ENCODE measurements at regions not wholly inside any gene's neighbourhood (a gene's known extent, or its start where the extent isn't known, plus 50 kb on each side); places are given as distances from the start of the nearest gene placed in this dataset.

DNA sequence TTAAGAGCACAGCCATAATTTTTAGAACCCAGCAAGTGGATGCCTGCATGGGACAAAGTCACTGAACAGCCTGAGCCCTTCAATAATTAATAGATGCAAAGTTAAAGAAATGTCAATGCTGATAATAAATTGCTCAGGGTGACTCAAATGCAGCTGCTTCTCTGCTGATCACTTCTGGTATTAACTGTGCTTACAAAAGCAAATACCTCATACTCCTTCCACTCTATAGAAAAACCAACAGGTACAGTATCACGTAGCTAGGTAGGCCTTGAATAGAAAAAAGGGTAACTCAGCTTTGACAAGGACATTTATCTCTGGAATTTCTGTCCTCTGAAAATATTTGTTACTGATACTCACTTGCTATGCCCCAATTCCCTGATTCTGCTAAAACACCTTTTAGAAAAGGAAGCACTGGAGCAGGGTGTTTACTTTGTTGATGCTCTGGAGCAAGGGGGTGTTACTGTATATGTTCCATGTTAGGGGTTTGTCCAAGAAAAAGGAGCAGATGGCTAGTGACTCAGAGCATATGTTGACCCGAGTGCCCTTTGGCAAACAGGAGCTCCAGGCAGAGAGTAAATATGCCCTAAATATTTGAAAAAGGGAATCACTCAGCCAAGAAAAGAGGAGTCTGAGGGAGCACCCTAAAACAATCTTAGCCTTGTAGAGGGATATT lies 59.1 kb upstream of the RTN4 start (continued):
- TF ChIP-seq CCAR2 (optimal IDR thresholded peaks at IDR 0.05; ENCODE audit: low read depth, low read length) (peak; percentile 48), RFX3 (CRISPR knock-in tag; IDR thresholded peaks at IDR 0.05) (no peak), SP4 (CRISPR knock-in tag; IDR thresholded peaks at IDR 0.05) (no peak), SUZ12 (IDR thresholded peaks at IDR 0.05; ENCODE audit: low read depth, low read length) (no peak), RXRA (CRISPR knock-in tag; IDR thresholded peaks at IDR 0.05) (peak; percentile 18; the same call in 1 of the 2 replicates), ZNF839 (CRISPR knock-in tag; IDR thresholded peaks at IDR 0.05; ENCODE audit: borderline replicate concordance) (no peak), ZNF224 (CRISPR knock-in tag; IDR thresholded peaks at IDR 0.05) (no peak), CBX2 (IDR thresholded peaks at IDR 0.05; ENCODE audit: low read depth, low read length) (no peak), CBX2 (CRISPR knock-in tag; IDR thresholded peaks at IDR 0.05; ENCODE audit: low read depth) (no peak), SNAPC2 (CRISPR knock-in tag; IDR thresholded peaks at IDR 0.05) (no peak), RBM39 (IDR thresholded peaks at IDR 0.05; ENCODE audit: low read depth, low read length, poor library complexity, severe bottlenecking) (no peak), NFRKB (IDR thresholded peaks at IDR 0.05) (no peak), ZNF253 (CRISPR knock-in tag; IDR thresholded peaks at IDR 0.05; ENCODE audit: borderline replicate concordance) (no peak), ZNF225 (CRISPR knock-in tag; IDR thresholded peaks at IDR 0.05) (no peak), PHF8 (CRISPR knock-in tag; IDR thresholded peaks at IDR 0.05) (no peak), NCOA2 (CRISPR knock-in tag; IDR thresholded peaks at IDR 0.05) (peak; percentile 35; the same call in 1 of the 2 replicates), ZMAT3 (CRISPR knock-in tag; conservative IDR thresholded peaks at IDR 0.05) (0 out of 2 replicates have a peak, but pooled peaks have one; percentile 64), FOXM1 (CRISPR knock-in tag; IDR thresholded peaks at IDR 0.05) (no peak), KAT7 (CRISPR knock-in tag; IDR thresholded peaks at IDR 0.05; ENCODE audit: borderline replicate concordance) (0 out of 2 replicates have a peak, but pooled peaks have one; percentile 47), HNRNPL (IDR thresholded peaks at IDR 0.05; ENCODE audit: low read depth, low read length) (no peak), TBX2 (CRISPR knock-in tag; IDR thresholded peaks at IDR 0.05; ENCODE audit: borderline replicate concordance) (peak; percentile 87), PAF1 (CRISPR knock-in tag; IDR thresholded peaks at IDR 0.05) (no peak), HNF4G (IDR thresholded peaks at IDR 0.05; ENCODE audit: borderline replicate concordance, low read depth, low read length) (no peak), HNF4G (CRISPR knock-in tag; IDR thresholded peaks at IDR 0.05; ENCODE audit: borderline replicate concordance, low read depth) (no peak), TMF1 (CRISPR knock-in tag; IDR thresholded peaks at IDR 0.05; ENCODE audit: low read depth) (no peak), PITX1 (CRISPR knock-in tag; IDR thresholded peaks at IDR 0.05) (no peak), TOE1 (CRISPR knock-in tag; IDR thresholded peaks at IDR 0.05) (no peak), ZNF564 (CRISPR knock-in tag; IDR thresholded peaks at IDR 0.05) (no peak)
- TF ChIP-seq, protein P1, sequence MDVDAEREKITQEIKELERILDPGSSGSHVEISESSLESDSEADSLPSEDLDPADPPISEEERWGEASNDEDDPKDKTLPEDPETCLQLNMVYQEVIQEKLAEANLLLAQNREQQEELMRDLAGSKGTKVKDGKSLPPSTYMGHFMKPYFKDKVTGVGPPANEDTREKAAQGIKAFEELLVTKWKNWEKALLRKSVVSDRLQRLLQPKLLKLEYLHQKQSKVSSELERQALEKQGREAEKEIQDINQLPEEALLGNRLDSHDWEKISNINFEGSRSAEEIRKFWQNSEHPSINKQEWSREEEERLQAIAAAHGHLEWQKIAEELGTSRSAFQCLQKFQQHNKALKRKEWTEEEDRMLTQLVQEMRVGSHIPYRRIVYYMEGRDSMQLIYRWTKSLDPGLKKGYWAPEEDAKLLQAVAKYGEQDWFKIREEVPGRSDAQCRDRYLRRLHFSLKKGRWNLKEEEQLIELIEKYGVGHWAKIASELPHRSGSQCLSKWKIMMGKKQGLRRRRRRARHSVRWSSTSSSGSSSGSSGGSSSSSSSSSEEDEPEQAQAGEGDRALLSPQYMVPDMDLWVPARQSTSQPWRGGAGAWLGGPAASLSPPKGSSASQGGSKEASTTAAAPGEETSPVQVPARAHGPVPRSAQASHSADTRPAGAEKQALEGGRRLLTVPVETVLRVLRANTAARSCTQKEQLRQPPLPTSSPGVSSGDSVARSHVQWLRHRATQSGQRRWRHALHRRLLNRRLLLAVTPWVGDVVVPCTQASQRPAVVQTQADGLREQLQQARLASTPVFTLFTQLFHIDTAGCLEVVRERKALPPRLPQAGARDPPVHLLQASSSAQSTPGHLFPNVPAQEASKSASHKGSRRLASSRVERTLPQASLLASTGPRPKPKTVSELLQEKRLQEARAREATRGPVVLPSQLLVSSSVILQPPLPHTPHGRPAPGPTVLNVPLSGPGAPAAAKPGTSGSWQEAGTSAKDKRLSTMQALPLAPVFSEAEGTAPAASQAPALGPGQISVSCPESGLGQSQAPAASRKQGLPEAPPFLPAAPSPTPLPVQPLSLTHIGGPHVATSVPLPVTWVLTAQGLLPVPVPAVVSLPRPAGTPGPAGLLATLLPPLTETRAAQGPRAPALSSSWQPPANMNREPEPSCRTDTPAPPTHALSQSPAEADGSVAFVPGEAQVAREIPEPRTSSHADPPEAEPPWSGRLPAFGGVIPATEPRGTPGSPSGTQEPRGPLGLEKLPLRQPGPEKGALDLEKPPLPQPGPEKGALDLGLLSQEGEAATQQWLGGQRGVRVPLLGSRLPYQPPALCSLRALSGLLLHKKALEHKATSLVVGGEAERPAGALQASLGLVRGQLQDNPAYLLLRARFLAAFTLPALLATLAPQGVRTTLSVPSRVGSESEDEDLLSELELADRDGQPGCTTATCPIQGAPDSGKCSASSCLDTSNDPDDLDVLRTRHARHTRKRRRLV (CRISPR knock-in tag; IDR thresholded peaks at IDR 0.05) = no peak

Data from HepG2 (cell line).